HCT116 (cell line): ENCODE measurements at regions not wholly inside any gene's neighbourhood (a gene's known extent, or its start where the extent isn't known, plus 50 kb on each side); places are given as distances from the start of the nearest gene placed in this dataset.

Experiments used
- ATAC-seq: fragments of 200-7000 bp; cut with Tn5 transposase; 2 replicates; pipeline ENCODE4 v1.9.1; 2020; ENCODE audit warnings: mild to moderate bottlenecking, moderate library complexity
- BruUV-seq: library from RNA; stranded (reverse); fragments of 400-500 nt; replicated peaks from 2 replicates; lab custom pipeline; 2021; lab: Mats Ljungman, UMichigan
- CTCF ChIA-PET: fragments of 300-600 bp; sonication (Branson Sonifier 250); formaldehyde crosslinking; loops from one replicate; lab custom pipeline; 2021; ENCODE audit warnings: antibody characterized with exemption; lab: Charles Lee
- POLR2A ChIA-PET: fragments of 300-600, 350-600 bp; sonication (Branson Sonifier 250); formaldehyde crosslinking; loops from one replicate; lab custom pipeline; 2021; ENCODE audit warnings: antibody characterized with exemption; lab: Charles Lee
- RAD21 ChIA-PET, 2 experiments: fragments of 300-600 bp; sonication (Branson Sonifier 250); formaldehyde crosslinking; loops; one replicate each; lab custom pipeline; 2023; ENCODE audit warnings: low total read pairs in 2 of 2; ENCODE audit not compliant: uncharacterized antibody in 2 of 2, unreplicated experiment in 2 of 2, low non-redundant PET in 1 of 2; lab: Charles Lee
- DNase-seq: peaks from one replicate; pipeline ENCODE4 v3.0.0-alpha.2; 2010; ENCODE audit warnings: low read depth, low spot score
- H2AFZ ChIP-seq: fragments of 200-600 bp; shearing (Covaris generic), sonication (generic); 2 replicates; pipeline ENCODE4 v1.6.1; 2017; ENCODE audit warnings: low read depth, mixed run types, mixed read lengths, antibody characterized with exemption, low read length; ENCODE audit not compliant: poor library complexity, severe bottlenecking
- H3K27ac ChIP-seq: 2 replicates; pipeline ENCODE4 v1.5.1; 2012; ENCODE audit warnings: low read depth, low read length
- H3K27me3 ChIP-seq: fragments of 200-600 bp; sonication (generic); 2 replicates; pipeline ENCODE4 v1.6.1; 2016; ENCODE audit warnings: mixed run types, low read length, mixed read lengths; ENCODE audit not compliant: insufficient read depth
- H3K36me3 ChIP-seq, 2 experiments: fragments of 200-500 bp in 1 of 2; fragments of 200-600 bp in 1 of 2; sonication (Bioruptor generic) in 1 of 2; sonication (generic) in 1 of 2; 2 replicates each; pipeline versions ENCODE4 v1.5.1 to v1.6.1; 2014 to 2016; ENCODE audit warnings: low read length in 2 of 2, inconsistent platforms in 1 of 2, mixed read lengths in 1 of 2, mixed run types in 1 of 2; ENCODE audit not compliant: insufficient read depth in 2 of 2, control insufficient read depth in 1 of 2
- H3K4me1 ChIP-seq, 2 experiments: fragments of 200-600 bp in 1 of 2; sonication (generic) in 1 of 2; 2 replicates each; pipeline versions ENCODE4 v1.5.1 to v1.6.1; 2012 to 2017; ENCODE audit warnings: low read length in 2 of 2, inconsistent platforms in 1 of 2, mild to moderate bottlenecking in 1 of 2, mixed read lengths in 1 of 2, mixed run types in 1 of 2, moderate library complexity in 1 of 2; ENCODE audit not compliant: insufficient read depth in 2 of 2, control insufficient read depth in 1 of 2
- H3K4me2 ChIP-seq: fragments of 200-600 bp; sonication (generic); 2 replicates; pipeline ENCODE4 v1.6.1; 2017; ENCODE audit warnings: mixed run types, low read length, mixed read lengths
- H3K4me3 ChIP-seq, 2 experiments: fragments of 200-600 bp in 1 of 2; sonication (generic) in 1 of 2; replicated peaks in 1 of 2; 2 replicates each; pipeline ENCODE4 v1.5.1; 2011 to 2016; ENCODE audit warnings: low read length in 2 of 2, control low read depth in 1 of 2, low read depth in 1 of 2, mild to moderate bottlenecking in 1 of 2, mixed read lengths in 1 of 2, mixed run types in 1 of 2
- H3K79me2 ChIP-seq: fragments of 200-600 bp; sonication (generic); 2 replicates; pipeline ENCODE4 v1.6.1; 2017; ENCODE audit warnings: mild to moderate bottlenecking, mixed run types, low read length, moderate library complexity, mixed read lengths; ENCODE audit not compliant: insufficient read depth
- H3K9ac ChIP-seq: fragments of 200-600 bp; sonication (generic); 2 replicates; pipeline ENCODE4 v1.6.1; 2016; ENCODE audit warnings: low read length, mixed read lengths
- H3K9me2 ChIP-seq: fragments of 200-600 bp; sonication (generic), shearing (Covaris generic); 2 replicates; pipeline ENCODE4 v1.6.1; 2017; ENCODE audit warnings: mixed run types, mild to moderate bottlenecking, moderate library complexity; ENCODE audit not compliant: insufficient read depth
- H3K9me3 ChIP-seq, 2 experiments: fragments of 200-500 bp in 1 of 2; fragments of 200-600 bp in 1 of 2; sonication (Bioruptor generic) in 1 of 2; sonication (generic) in 1 of 2; 2 replicates each; pipeline ENCODE4 v1.6.1; 2014 to 2017; ENCODE audit warnings: low read length in 2 of 2, mixed read lengths in 2 of 2, inconsistent platforms in 1 of 2, low read depth in 1 of 2, mild to moderate bottlenecking in 1 of 2, mixed run types in 1 of 2, moderate library complexity in 1 of 2; ENCODE audit not compliant: control insufficient read depth in 1 of 2, insufficient read depth in 1 of 2
- H4K20me1 ChIP-seq: fragments of 200-600 bp; sonication (generic), shearing (Covaris generic); 2 replicates; pipeline ENCODE4 v1.6.1; 2017; ENCODE audit warnings: mixed run types, mild to moderate bottlenecking, moderate library complexity; ENCODE audit not compliant: insufficient read depth
- CBX3 ChIP-seq: IDR thresholded peaks from 2 replicates; pipeline ENCODE4 v1.6.1; 2012; ENCODE audit warnings: low read depth
- ELF1 ChIP-seq: IDR thresholded peaks from 2 replicates; pipeline ENCODE4 v1.6.1; 2012; ENCODE audit warnings: low read depth, borderline replicate concordance
- EZH2 ChIP-seq: fragments of 200-600 bp; sonication (generic); IDR thresholded peaks from 2 replicates; pipeline ENCODE4 v1.6.1; 2017; ENCODE audit warnings: antibody characterized with exemption, mixed run types
- POLR2A ChIP-seq: IDR thresholded peaks from 2 replicates; pipeline ENCODE4 v1.7.0; 2011; ENCODE audit warnings: borderline replicate concordance; ENCODE audit not compliant: insufficient read depth, insufficient read length; ENCODE audit errors: extremely low read depth
- RAD21 ChIP-seq: IDR thresholded peaks from 2 replicates; pipeline ENCODE4 v1.6.1; 2012; ENCODE audit warnings: low read depth, mild to moderate bottlenecking
- SIN3A ChIP-seq: IDR thresholded peaks from 2 replicates; pipeline ENCODE4 v1.6.1; 2012; ENCODE audit warnings: low read depth
- SRF ChIP-seq: IDR thresholded peaks from 2 replicates; pipeline ENCODE4 v1.6.1; 2012; ENCODE audit warnings: low read depth
- intact Hi-C: fragments of 100-400 bp; cut with micrococcal nuclease; formaldehyde crosslinking; loops from 2 replicates; pipeline ENCODE4 v1.10.0; 2022
- TF ChIP-seq, protein P1 (sequence below): IDR thresholded peaks from 2 replicates; pipeline ENCODE4 v1.6.1; 2012
- TF ChIP-seq, protein P2 (sequence below), 3 experiments: fragments of 200-600 bp in 1 of 3; sonication (generic) in 1 of 3; IDR thresholded peaks in 2 of 3; conservative IDR thresholded peaks in 1 of 3; 2 replicates each; pipeline ENCODE4 v1.5.1; 2012 to 2017; ENCODE audit warnings: low read depth in 2 of 3, low read length in 2 of 3, antibody characterized with exemption in 1 of 3, borderline replicate concordance in 1 of 3, control low read depth in 1 of 3, mild to moderate bottlenecking in 1 of 3, mixed read lengths in 1 of 3, mixed run types in 1 of 3, moderate library complexity in 1 of 3; ENCODE audit not compliant: insufficient read depth in 1 of 3

DNA sequence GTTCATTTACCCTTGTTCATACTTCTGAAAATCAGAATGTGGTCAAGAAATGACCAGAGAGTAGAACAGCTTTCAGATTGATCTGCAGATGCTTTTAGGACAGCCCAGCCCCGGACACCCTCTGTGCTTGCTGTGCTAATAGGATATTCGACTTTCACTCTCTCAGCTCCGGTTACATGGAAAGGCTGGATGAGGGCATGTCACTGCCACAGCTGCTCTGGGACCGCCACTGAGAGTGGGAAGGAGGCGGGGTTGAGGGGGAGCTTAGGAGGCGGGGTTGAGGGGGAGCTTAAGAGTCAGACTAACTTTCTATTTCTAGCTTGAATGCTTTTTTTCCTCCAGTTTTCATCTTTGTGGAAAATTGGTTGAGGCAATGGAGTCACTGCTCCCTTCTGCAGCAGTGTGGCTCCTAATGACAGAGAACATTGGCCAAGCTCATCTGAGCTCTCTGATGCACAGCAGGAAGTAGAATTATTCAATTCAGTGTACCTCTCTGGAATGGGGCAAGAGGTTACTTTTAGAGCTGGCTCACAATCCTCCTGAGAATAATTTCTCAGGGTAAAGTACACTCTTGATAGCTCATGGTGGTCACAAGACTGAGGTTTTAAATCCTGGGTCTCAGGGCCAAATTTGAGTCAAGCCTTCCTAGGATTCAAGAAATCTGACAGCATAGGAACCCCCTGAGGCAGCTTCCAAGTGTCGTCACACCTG, 74.6 kb upstream of the NPAS1 start:
- no peak overlapping the region for H3K9ac ChIP-seq
- POLR2A ChIA-PET = interaction anchor here (1.3 kb wide), 1 partner anchor 10 kb away, joined by 3 read pairs; no protein-coding TSS in a partner anchor
- TF ChIP-seq POLR2A (no peak), ELF1 (no peak), RAD21 (no peak), EZH2 (no peak), CBX3 (no peak), SRF (no peak), SIN3A (no peak)
- TF ChIP-seq, protein P1, sequence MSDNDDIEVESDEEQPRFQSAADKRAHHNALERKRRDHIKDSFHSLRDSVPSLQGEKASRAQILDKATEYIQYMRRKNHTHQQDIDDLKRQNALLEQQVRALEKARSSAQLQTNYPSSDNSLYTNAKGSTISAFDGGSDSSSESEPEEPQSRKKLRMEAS = no peak
- TF ChIP-seq, protein P2, sequence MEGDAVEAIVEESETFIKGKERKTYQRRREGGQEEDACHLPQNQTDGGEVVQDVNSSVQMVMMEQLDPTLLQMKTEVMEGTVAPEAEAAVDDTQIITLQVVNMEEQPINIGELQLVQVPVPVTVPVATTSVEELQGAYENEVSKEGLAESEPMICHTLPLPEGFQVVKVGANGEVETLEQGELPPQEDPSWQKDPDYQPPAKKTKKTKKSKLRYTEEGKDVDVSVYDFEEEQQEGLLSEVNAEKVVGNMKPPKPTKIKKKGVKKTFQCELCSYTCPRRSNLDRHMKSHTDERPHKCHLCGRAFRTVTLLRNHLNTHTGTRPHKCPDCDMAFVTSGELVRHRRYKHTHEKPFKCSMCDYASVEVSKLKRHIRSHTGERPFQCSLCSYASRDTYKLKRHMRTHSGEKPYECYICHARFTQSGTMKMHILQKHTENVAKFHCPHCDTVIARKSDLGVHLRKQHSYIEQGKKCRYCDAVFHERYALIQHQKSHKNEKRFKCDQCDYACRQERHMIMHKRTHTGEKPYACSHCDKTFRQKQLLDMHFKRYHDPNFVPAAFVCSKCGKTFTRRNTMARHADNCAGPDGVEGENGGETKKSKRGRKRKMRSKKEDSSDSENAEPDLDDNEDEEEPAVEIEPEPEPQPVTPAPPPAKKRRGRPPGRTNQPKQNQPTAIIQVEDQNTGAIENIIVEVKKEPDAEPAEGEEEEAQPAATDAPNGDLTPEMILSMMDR (IDR thresholded peaks at IDR 0.05 in 2 of 3, conservative IDR thresholded peaks at IDR 0.05 in 1 of 3; ENCODE audit: borderline replicate concordance in 1 of 3, insufficient read depth in 1 of 3, low read depth in 2 of 3, low read length in 2 of 3) = no peak
- H4K20me1 ChIP-seq = no peaks in the 10 kb centered on the region
- no peak overlapping the region for H2AFZ ChIP-seq
- no TSS peak for BruUV-seq
- no peak overlapping the region for H3K27ac ChIP-seq
- DNase-seq = no peak
- intact Hi-C loops = no loop called here
- peaks cover 45% of the 10 kb centered on the region for H3K79me2 ChIP-seq
- 0 out of 4 replicates have a peak, but pooled peaks cover 0 to 2% of the 10 kb centered on the region in 2 experiments for H3K36me3 ChIP-seq
- RAD21 ChIA-PET = no interaction called here
- CTCF ChIA-PET = no interaction called here
- no peaks in the 10 kb centered on the region for H3K9me3 ChIP-seq
- no peaks in the 10 kb centered on the region for H3K27me3 ChIP-seq
- ATAC-seq = no peak
- H3K4me3 ChIP-seq = no peak overlapping the region
- H3K4me2 ChIP-seq = no peak overlapping the region
- H3K9me2 ChIP-seq = no peaks in the 10 kb centered on the region
- H3K4me1 ChIP-seq = peaks cover 0 to 6% of the 10 kb centered on the region in 2 experiments; a peak in 1 of 4 replicates
